ENCODE measurements at regions not wholly inside any gene's neighbourhood (a gene's known extent, or its start where the extent isn't known, plus 50 kb on each side); places are given as distances from the start of the nearest gene placed in this dataset.

- DNase-seq (ENCODE audit: low read depth) = no peak
Measured at GRCh38 chr13:65881561-65882155, 1348.5 kb downstream of the PCDH9 start.

DNA sequence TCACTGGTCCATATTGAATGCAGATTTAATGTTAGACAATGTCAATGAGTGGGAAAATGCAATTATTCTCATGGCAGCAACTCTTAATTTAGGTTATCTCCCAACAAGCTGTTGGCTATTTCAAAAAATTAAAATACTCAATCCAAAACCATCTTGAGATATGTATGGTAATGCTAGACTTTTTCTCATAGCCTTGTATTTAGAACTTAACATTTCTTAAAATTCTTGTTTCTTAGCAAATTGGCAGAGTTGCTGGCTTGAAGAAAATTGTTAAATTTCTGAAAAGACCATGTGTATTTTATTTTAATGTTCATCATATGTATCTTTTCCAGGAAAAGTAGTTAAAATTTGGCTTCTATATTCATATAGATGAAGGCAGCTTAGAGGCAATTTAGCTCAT, 1355.1 kb downstream of the PCDH9 start:
- no peak for DNase-seq (ENCODE audit: low read depth)

DNA sequence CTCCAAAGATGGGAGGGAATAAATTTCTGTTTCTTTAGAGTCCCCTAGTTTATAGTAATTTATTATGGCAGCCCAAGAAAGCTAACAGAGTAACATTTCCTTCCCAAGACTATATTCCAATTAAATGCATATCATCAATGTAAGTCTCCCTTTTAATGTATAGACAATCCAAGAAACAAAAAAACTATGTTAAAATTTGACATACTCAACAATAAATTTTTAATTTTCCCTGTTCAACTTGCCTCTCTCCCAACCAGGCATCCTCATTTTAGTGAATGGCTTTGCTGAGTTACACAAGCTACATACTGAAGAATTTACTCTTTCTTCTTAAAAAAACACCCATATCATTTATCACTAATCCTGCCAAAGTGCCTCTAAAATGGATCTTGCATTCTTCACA, 1357.7 kb downstream of the PCDH9 start:
- DNase-seq (ENCODE audit: low read depth) = no peak

- no peak for DNase-seq (ENCODE audit: low read depth)
Measured at GRCh38 chr13:65868884-65869283, 1361.3 kb downstream of the PCDH9 start.

GRCh38 chr13:65868099-65868498, 1362.0 kb downstream of the PCDH9 start:
- no peak for DNase-seq (ENCODE audit: low read depth)

- no peak for DNase-seq (ENCODE audit: low read depth)
Measured at GRCh38 chr13:65866138-65866537, 1364.0 kb downstream of the PCDH9 start.

GRCh38 chr13:65865206-65865605, 1364.9 kb downstream of the PCDH9 start:
- DNase-seq (ENCODE audit: low read depth) = no peak

GRCh38 chr13:65864039-65864438, 1366.1 kb downstream of the PCDH9 start:
- DNase-seq (ENCODE audit: low read depth) = no peak

GRCh38 chr13:65860306-65860705, 1369.8 kb downstream of the PCDH9 start:
- DNase-seq (ENCODE audit: low read depth) = no peak

DNA sequence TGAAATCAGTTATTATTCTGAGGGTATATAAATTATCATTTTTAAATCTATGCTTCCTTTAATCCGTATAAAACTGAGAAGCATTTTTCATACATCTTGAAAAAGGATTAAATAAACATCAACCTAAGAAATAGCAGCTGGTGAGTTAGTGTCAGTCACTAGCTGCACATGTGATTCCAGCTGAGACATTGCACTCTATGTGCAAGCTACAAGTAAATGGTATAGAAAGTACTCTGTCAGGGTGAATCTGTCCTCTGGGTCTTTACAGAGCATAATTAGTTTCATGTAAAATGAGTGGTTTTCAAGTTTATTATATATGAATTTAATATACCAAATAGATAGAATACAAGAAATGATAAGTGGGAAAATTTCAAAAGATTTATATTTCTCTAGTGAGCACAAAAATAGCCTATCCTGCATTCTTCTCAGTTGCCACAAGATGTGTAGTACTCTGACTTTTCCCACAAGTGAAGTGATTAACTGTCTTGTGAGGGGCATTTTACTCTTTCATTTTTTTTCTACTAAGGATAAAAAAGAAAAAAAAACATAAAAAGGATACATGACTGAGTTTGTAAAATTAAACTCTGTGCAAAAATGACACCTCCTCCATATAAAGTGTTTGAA, 1372.1 kb downstream of the PCDH9 start:
- DNase-seq (ENCODE audit: low read depth) = no peak

- no peak for DNase-seq (ENCODE audit: low read depth)
Measured at GRCh38 chr13:65856431-65856830, 1373.7 kb downstream of the PCDH9 start.

- DNase-seq (ENCODE audit: low read depth) = no peak
Measured at GRCh38 chr13:65855242-65855805, 1374.8 kb downstream of the PCDH9 start.

DNA sequence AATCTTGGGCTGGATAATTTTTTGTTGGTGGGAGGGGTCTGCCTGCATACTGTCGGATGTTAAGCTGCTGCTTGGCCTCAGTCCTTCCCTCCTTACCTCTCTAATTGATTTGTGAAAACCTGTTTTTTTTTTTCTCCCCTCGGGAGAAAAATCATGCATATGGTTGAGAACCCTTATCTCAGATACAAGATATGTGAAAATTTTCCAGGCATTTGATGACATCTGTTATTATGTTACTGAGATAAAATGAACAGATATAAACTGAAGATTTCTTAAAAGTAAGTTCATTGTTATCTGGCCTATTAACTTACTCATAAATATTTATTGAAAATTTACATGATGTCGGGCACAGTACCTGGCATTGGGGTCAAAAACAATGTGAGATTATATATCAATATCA, 1375.7 kb downstream of the PCDH9 start:
- no peak for DNase-seq (ENCODE audit: low read depth)

DNA sequence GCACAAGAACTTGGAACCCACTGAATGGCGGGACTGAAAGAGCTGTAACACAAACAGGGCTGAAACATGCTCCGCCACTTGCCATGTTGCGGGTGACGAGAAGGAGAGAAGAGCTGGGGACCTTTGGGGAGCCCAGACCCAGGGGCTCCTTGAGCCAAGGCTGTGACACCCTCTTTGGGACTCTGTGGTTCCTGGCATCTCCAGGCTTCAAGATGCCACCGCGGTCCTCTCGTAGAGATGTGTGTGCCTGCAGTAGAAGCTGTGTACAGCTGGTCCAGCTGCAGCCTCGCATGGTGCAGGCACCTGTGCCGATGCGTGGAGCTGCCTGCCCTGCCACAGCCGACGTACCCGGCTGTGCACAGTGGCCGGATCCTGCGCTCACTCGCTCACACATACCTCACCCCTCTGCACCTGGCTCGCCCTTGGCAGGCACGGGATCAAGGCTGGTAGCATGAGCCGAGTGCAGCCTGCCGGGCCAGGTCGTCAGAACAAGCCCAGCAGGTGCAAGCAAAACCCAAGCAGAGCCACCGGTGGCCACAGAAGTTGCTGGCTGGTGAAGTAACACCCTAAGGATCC, 1385.8 kb downstream of the PCDH9 start:
- no peak for DNase-seq (ENCODE audit: low read depth)

DNA sequence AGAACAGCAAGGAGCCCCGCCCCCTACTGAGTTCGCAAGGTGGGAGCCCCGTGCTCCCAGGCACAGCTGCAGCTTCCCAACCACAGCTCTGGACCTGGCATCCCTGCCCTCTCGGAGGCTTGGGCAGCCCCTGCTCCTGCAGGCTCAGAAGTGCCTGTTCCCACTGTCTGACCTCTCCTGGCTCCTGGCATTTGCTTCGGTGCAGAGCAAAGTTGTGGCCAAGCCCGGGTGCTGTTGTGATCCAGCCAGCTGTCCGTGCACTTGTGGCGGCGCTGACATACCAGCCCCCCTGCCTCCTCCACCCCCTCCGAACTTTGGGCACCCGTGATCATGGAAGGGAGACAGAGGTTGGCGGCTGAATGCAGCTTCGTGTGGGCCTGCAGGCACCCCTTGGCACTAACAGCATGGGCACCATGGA, 1386.8 kb downstream of the PCDH9 start:
- no peak for DNase-seq (ENCODE audit: low read depth)

- no peak for DNase-seq (ENCODE audit: low read depth)
Measured at GRCh38 chr13:65841156-65841555, 1389.0 kb downstream of the PCDH9 start.

DNA sequence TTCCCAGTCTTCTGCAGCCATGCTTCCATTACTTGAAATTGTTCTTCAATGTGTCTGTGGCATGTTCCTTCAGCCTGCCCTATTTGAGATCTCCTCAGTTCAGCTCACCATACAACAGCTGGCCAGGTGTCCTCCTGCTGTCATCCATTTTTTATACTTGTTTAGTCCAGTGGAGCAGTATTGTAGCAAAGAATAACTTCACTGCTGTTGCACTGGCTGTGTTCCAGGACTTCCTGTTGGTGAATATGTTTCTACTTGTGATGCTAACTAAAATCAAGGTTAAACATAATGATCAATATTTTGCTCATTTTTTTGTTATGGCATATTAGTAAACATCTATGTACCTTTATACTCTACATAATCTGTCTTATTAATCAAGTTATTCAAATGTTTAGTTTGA, 1394.1 kb downstream of the PCDH9 start:
- no peak for DNase-seq (ENCODE audit: low read depth)

DNA sequence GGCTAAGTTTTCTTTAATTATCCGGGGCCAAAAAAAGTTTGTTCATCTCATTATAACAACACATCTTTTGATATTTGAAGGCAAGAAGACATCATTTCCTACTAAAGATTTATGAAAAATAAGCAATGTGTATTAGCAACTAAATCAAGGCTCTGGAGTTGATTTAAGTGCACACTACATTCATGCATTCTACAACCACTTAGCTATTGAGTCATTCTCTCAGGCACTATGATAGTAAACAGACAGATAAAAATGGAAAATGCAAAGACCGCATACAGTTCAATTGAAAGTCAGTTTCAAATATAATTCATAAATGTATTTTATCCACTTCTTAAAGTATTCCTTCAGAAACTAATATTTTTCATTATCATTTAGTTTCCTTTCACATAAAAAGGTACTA, 1395.2 kb downstream of the PCDH9 start:
- no peak for DNase-seq (ENCODE audit: low read depth)

DNA sequence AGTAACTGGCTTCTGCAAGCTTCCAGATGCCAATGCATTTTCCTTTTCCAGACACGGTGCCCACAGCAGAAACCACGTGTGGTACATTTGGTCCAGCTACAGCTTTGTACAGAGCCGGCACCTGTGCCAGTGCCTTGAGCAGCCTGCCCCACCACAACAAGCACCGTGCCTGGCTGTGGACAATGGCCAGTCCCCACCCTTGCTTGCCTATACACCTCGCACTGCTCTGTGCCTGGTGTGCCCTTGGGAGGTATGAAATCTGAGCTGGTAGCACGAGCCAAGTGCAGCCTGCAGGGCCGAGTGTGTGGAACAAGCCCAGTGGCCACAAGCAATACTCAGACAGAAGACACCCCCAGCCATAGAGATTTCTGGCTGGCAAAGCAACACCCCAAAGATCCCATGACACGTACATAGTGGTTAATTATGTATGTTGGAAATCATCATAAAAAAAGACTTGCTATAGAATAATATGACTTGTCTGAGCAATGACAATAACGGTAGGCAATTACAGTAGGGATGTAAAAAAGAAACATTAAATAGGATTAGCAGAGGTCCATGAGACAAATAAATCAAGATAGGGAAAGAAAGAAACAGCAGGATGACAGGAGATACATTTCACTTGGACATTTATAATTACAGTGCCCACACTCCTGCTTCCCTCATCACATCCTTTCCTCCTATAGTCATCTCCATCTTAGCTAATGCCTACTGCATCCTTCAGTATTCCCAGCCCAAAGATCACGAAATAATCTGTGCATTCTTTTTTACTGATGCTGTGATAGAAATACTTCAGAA, 1399.5 kb downstream of the PCDH9 start:
- DNase-seq (ENCODE audit: low read depth) = no peak

DNA sequence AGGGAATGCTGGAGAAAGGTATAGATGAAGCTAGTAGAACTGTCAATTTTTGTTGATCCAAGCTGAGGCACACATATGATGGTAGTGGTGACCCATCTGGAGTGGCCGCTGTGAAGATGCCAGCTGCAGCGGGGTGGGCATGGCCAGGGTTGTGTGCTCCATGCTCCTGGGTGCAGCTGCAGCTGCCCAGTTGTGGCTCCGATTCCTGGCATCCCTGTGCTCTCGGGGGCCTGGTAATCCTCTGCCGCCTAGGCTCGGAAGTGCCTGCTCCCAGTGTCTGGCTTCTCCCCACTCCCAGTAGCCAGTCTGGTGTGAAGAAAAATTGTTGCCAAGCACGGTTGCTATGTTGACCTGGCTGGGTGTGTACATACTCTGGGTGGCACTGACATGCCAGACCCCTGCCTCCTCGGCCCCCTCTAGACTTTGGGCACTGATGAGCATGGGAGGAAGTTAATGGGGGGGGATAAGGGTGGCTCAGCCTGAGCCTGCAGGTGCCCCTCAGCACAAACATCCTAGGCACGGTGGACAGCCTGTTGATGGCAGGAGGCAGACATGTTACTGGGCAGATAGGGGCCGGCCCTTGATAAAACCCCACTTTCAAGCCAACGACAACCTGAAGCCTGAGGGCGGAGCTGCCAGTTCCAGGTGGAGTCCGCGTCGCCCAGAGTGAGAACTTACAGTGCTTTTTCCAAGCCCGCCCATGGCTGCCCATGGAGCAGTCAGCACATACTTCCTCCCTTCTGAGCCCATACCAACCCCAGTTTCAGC, 1400.7 kb downstream of the PCDH9 start:
- no peak for DNase-seq (ENCODE audit: low read depth)

GRCh38 chr13:65826657-65827056, 1403.5 kb downstream of the PCDH9 start:
- no peak for DNase-seq (ENCODE audit: low read depth)

DNA sequence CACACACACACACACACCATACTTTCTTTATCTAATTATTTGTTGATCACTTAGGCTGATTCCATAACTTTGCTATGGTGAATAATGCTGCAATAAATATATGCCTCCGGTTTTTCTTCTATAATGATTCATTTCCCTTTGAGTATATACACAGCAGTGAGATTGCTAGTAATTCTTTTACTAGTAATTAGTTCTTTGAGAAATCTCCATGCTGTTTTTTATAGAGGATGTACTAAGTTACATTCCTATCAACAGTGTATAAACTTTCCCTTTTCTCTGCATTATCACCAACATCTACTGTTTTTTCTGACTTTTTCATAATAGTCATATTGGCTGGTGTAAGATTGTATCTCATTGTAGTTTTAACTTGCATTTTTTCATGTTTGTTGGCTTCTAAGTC, 1405.1 kb downstream of the PCDH9 start:
- DNase-seq (ENCODE audit: low read depth) = no peak
